GM19463 (cell line): ENCODE measurements at regions not wholly inside any gene's neighbourhood (a gene's known extent, or its start where the extent isn't known, plus 50 kb on each side); places are given as distances from the start of the nearest gene placed in this dataset.
"Not testable (repeated sequence)": the region's sequence is repeated elsewhere in the genome, so short reads cannot be mapped to it uniquely, and the experiment has no call there.

Source experiments
- ATAC-seq: cut with Tn5 transposase; IDR thresholded peaks from one replicate; pipeline ENCODE4 v1.9.1; 2021; ENCODE audit warnings: mild to moderate bottlenecking, moderate library complexity; ENCODE audit not compliant: unreplicated experiment

DNA sequence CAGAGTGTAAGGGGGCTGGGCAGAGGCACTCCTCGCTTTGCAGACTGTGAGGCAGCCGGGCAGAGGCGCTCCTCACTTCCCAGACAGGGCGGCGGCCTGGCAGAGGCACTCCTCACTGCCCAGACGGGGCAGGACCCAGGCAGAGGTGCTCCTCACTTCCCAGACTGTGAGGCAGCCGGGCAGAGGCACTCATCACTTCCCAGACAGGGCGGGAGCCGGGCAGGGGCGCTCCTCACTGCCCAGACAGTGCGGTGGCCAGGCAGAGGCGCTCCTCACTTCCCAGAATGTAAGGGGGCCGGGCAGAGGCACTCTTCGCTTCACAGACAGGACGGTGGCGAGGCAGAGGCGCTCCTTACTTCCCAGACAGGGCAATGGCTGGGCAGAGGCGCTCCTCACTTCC is 442.5 kb downstream of the SPATA31D1 start:
- no peak for ATAC-seq

DNA sequence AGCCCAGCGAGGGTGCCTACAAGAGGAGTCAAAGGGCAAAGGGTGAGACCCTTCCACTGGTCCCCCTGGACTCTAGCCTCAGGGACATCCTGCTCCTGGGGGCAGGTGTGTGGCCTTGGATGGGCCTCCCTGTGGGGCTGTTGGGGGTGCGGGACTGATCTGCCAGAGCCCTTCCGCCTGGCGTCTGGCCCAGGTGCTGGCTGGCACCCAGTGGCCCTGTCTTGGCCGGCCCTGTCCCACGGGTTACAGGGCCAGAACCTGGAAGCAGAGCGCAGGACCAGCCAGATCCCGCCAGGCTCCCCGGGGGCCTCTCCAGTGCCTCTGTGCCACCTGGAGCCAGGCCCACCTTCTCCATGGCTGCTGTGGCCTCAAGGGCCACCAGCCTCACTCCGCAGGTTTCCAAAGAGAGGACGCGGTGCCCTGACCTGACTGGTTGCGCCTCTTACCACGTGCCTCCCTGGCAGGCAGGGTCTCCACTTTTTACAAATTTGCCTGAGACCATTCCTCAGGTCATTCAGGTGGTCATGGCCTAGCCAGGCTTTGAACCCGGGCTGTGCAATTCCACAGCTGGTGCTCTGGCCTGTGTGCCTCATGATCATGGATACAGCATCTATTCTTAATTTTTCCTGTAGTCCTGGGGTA is 444.8 kb downstream of the SPATA31D1 start:
- ATAC-seq: not testable (repeated sequence)

DNA sequence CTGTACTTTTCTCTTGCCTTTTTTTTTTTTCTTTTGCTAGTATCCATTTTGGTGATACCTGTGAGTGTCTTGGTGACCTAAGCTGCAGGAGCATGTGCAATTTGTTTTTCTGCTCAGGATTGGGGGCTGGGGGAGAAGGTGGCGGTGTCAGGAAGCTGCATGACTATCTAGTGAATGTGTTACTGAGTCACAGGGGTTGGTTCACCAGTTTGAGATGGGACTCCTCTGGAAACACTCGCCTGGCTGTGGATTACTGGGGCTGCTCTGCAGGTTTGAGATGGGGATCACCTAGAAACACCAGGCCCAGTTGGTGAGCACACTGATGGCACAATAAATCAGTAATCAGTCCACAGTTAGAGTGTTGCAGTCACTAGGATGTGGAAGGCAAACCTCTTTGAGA is 447.9 kb downstream of the SPATA31D1 start:
- ATAC-seq: no peak

DNA sequence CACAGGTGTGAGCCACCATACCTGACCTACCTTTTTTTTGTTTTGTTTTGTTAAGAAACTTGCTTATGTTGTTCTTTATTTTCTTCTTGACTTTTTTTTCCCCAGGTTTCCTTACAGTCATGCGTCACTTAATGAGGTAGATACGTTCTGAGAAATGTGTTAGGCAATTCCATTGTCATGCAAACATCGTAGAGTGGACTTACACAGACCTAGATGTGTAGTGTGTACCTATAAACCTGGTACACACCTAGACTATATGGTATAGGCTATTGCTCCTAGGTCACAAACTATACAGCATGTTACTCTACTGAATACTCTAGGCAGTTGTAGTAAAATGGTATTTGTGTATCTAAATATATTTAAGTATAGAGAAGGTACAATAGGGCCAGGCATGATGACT is 448.6 kb downstream of the SPATA31D1 start:
- ATAC-seq: not testable (repeated sequence)

DNA sequence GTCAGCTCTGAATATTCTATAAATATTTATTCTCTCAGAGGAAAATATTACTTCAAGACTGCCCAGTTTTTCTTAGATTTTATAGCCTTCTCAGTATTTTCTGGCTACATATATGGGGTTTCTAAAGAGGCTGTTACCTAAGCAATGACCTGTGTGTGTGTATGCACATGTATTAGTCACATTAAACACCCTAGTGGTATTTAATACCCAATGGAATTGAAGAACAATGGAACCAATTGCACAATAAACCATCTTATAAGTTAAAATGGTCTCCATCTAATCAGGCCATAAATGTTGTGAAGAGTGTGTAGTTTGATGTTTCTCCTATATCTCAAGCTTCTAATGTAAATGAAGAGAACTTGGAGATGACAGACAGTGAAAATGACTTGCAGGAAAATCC is 450.0 kb downstream of the SPATA31D1 start:
- no peak for ATAC-seq

DNA sequence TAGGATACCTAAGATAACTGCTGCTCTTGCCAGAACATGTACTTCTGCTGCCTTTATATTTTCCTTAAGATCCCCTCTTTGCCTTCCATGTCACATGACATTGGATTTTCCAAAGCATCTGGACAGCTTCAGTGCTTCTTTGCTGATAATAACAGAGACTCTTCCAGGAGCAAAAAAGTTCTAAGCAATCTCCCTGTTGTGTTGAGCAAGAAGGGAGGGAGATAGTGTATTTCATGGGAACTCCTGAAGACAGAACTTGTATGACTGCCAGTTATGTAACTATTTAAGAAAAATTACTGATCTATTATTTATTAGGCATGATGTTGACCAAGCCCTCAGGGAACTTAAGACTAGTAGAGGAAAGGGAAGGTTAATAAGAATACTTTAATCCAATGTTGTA is 454.7 kb downstream of the SPATA31D1 start:
- ATAC-seq: no peak

DNA sequence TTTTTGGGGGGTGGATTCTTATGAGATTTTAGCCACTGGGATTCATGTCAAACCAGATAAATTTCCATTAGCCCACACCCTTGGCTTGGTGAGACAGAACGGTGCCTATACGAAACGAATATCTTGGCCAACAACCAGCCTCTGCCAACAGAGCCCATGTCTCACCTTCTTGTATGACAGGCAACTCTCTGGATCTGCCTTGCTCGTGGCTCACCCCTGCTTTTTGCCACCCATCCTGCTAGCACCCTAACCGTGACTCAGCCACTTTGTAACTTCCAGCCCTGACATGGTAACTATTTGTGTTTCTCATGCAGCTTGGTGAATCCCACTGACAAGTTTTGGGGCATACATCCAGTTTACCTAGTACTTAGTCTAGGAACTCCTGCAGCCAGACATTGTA is 457.0 kb downstream of the SPATA31D1 start:
- ATAC-seq: no peak

DNA sequence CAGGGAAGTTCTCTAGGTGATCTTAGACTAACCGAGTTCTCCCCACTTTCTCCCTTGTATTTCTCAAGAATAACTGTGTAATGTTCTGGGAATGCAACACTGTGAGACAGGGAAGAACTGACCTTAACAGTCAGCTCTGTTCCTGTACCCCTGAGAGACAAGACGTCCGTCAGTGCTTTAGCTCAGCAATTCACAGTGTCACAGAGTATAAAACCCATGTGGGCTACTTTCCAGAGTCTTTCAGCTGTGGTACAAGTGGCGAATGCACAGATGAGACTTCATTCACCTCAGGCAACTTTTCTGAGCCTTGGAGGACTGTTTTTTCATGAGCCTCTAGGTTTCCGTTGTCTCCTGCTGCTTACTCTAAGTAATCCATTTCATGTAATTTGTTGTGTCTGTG is 458.8 kb downstream of the SPATA31D1 start:
- no peak for ATAC-seq

DNA sequence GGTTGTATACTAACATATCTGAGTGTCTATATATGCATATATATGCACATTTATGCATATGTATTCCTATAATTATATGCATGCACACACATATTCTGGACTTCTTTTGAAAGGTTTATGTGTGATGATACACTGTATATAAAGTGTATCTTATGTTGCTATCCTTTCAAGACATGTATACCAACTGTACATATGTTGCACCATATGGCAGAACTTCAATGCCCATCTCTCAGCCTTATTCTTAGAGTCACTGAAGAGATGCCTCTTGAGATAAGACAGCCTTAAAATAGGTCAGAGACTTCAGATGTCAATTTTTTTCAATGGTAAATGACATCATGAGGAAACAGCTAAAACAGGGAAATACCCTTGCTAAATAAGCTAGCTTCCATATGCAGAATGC is 461.4 kb downstream of the SPATA31D1 start:
- ATAC-seq: no peak

DNA sequence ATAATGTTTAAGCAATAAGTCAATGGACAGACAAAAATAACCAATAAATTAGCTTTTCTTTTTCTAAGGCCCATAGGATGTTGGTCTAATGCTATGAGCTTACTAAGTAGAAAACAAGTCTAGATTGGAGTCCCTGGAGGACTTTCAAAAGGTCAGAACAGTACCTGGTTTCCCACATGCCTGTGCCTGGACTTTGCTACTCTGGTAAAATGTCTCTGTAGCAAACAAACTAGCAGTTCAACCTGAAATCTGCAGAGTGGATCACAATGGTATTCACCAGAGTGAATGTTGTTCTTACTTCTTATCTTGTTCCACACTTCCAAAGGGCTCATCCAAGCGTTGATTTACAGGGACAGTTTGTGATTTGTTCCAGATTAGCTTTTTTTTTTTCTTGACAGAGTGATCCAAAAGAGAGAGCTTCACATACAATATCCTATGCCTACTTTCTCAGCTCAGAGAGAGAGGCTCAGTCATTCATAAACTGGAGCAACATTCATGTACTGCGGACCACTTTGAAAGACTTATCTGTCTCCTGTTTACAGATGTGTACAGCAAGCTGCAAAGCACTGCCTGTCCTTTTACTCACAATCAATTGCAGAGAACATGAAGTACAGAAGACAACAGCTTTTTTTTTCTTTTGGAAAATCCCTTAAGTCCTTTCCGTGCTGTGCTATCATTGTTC is 466.1 kb downstream of the SPATA31D1 start:
- ATAC-seq: no peak

DNA sequence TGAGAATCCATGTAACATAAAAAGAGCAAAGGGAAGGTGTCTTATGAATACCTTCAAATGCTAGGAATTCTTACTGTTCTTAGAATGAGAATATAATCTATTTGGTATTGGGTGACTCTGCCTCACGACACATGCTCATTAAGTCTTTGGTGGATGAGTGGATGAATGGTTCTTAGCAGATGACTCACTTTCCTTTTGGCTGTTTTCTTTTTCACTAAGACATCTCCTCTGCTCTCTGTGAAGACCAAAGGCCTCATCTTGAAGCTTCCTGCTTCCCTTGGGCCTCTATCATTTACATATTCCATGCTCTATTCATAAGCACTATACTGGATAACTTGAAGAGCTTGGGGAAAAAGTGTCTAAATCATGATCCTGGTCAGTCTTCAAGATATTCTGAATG is 468.1 kb downstream of the SPATA31D1 start:
- ATAC-seq: no peak

DNA sequence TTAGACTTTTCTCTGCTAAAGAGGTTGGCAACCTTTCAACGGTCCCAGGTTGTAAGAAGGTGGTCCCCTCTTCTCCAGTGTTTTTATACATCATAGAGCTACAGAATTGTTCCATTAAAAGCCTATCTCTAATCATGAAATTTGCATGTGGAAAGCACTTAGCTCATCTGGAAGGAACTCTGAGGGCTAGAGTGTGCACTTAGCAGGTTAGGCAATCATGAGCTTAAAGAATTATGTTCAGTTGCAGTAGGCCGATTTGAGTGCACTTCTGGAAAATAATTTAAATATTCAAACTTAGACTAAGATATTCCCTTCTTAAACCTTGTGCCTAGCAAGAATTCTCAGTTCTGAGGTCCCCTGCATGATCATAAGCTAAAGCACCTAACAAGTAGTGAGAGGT is 468.7 kb downstream of the SPATA31D1 start:
- no peak for ATAC-seq

DNA sequence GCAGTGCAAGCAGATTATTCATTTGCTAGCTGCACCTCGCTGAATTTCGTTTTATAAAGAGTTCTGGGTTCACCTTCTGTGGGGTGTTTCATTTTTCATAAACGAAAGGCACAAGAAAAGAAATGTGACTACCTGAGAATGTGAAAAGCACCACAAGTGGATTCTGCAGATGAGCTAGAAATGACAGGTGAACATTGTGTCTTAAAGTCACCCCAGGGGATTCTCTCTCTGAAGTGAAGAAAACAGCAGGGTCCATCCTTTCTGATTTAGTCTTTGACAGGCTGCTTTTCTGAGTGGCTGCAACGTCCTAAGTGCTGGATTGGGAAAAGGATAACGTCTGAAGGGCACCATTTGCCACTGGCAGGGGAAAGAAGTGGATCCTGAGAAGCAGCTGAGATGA is 469.3 kb downstream of the SPATA31D1 start:
- no peak for ATAC-seq

DNA sequence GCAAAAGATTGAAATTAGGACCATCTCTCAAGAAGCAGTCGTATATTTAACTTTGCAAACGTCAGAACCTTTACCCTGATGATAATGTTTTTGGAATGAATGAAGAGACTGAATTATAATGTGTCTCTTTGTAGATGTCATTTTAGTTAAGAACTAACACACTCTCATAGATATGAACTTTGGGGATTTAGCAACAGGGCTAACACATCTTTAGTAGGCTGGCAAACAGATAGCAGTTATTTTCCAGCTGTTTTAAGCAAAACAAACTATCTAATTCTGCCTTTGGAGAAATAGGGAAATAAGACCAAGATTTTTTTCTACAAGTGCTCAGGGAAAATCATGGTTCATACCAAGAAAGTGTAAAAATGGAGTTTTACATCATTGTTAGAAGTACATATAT is 469.7 kb downstream of the SPATA31D1 start:
- no peak for ATAC-seq

DNA sequence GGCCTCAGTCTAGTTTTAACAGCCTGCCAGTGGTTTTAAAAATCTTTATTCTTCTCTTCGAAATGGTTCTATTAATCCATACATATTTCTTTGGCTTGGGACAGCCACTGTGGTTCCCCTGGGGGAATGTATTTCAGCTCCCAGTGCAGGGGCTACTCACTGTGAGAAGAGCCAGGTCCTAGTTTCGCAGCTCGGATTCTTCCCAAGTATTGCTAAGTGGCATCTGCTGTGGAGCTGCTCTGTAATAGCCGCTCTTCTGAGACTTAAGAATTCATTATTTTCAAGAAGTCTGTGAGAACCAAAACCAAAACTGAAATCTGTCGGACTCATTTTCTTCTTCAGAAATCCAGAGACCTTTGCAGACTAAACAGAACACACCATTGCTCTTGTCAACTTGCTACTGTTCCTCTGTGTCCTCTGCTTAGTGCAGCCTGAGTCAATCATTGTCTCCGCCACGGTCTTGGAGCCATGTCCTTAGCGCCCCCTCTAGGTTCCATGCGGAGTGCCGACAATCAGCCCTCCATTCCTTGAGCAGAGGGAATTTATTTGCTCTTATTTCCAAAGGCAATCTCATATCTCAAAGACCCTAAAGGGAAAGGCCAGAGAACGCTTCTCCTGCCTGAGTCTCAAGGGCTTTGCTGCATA is 478.2 kb downstream of the SPATA31D1 start:
- no peak for ATAC-seq

DNA sequence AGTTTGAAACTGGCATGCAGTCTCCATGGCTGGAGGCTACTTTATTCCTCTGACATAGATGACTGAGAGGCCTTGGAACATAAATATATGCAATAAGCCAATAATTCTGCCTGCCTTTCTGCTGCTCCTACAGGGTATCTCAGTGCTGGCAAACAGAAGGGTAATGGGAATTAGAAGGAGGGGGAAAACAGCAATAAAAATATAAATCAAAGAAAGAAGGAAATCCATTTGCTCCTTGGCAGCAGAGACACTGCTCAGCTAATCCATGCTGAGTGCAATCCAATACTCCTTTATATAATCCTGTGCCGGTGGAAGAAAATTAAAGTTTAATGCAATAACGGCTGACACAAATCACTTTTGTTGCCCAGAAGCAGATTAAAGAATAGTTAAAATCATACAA is 478.9 kb downstream of the SPATA31D1 start:
- ATAC-seq: no peak

DNA sequence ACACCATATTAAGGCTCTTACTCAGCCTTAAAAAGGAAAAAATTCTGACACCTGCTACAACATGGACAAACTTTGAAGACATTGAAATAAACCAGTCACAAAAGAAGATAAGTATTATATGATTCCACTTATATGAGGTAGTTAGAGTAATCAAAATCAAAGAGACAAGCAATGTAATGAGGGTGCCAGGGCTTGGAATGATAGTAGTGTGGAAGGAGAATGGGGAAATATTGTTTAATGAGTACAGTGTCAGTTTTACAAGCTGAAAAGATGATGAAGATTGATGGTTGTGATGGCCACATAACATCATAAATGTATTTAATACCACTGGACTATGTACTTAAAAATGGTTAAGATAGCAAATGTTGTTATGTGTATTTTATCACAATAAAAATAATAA is 485.7 kb downstream of the SPATA31D1 start:
- ATAC-seq: no peak

DNA sequence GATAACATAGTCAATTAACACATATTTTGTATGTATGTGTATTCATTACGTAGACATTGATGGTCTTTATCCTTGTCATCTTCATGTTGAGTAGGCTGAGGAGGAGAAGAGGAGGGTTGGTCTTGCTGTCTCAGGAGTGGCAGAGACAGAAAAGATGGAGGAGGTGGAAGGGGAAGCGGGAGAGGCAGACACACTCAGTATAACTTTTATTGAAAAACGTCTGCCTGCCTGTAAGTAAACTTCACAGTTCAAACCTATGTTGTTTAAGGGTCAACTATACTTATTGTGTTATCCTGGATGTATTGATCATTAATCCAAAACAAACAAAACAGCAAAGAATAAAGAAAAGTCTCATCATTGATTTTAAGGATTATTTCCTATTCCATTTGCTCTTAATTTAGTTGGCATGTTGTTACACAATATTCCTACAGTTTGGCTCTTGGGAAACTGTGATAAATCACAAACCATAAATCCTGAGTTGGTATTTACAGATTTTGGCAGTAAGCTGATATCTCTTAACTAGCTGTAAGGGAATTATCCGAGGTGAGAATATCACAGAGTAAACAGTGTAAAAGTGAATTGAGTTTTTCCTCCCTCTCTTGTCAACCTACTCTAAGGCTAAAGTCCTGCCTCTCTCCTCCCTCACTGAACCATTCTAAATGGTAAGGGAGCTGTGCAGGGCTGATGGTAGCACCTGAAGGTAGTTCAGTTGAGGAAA is 487.2 kb downstream of the SPATA31D1 start:
- no peak for ATAC-seq

DNA sequence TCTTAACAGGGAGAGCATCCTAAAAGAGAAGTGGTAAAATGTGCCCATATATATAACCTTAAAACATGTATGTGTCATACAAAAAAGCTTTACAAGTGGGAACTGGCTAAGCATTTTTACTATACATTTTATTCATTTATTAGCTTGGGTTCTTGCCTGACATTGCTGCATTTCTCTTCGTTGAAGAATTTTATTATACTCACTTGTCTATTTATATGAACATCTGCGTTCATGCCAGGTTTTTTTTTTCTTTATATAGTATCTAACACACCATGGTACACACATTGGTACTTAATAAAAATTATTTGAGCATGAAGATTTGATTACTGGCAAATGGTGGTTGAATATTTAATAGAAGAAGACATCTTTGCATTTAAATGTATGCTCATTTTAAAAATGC is 492.3 kb downstream of the SPATA31D1 start:
- ATAC-seq: no peak

DNA sequence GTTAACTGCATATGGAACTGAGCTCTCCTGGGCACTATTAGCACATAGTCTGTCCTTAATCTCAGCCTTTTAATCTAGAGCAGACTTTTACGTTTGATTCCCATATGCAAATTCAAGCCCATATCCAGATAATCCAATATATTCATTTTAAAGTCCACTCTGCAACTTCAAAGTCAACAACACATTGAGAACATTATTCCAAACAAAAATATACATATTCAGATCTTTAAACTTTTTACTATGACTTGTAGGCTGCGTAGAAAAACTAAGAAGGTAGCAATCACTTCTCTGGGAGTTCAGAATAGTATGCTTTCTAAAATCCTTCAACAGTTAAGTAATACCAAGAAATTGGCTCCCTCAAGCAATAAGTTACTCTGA is 499.4 kb downstream of the SPATA31D1 start:
- ATAC-seq: no peak

DNA sequence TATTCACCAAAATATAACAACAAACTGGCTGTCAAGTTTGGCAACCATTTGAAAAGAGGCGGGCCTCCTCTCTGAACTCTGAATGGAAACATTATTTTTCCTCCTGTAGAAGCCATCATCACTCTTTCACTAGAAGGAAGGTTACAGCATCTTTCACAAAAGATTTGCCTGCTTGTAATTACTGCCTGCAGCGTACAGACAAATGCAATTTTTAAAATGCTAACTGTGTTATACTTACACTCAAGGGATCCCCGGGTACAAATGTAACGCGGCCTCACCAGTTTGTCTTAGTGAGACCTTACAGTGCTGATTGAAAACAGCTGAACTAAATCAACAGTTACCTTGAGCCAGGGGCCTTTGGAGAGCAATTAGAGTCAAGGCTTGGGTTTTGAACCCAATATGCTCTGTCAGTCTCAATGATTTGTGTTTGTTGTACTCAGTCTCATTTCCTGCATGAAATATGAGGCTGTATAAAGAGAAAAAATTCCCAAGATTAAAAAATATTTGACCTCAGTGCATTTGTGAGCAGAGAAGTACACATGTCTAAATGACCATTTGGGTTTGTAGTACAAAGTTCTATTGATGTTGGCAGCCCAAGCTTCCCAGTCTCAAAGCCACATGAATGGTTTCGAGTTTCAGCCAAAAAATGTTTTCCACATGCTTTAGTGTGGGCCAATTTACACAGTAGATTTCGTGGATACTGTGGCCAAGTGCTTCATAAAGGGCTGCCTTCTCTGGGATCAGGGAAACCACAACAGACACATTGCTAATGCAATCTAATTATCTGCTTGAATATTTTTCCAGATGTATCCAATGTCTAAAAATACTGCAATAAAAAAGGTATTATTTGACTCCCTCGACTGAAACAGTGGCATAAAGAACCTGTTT is 500.0 kb downstream of the SPATA31D1 start:
- ATAC-seq: no peak
